HepG2 (cell line): ENCODE measurements at regions not wholly inside any gene's neighbourhood (a gene's known extent, or its start where the extent isn't known, plus 50 kb on each side); places are given as distances from the start of the nearest gene placed in this dataset.

Experiments used
- BRD4 ChIP-seq: sonication (generic); formaldehyde crosslinking; IDR thresholded peaks from 2 replicates; pipeline ENCODE4 v1.4.0; 2020; ENCODE audit warnings: missing genetic modification reagents
- HMG20A ChIP-seq: IDR thresholded peaks from 2 replicates; pipeline ENCODE4 v1.6.1; 2016; ENCODE audit warnings: borderline replicate concordance
- MIER2 ChIP-seq: IDR thresholded peaks from 2 replicates; pipeline ENCODE4 v1.6.1; 2016; ENCODE audit warnings: missing biosample characterization, missing genetic modification reagents
- NCOR1 ChIP-seq: fragments of 200-600 bp; sonication (generic); IDR thresholded peaks from 2 replicates; pipeline ENCODE4 v1.7.0; 2017; ENCODE audit warnings: antibody characterized with exemption, low read length, borderline replicate concordance
- PBX2 ChIP-seq: IDR thresholded peaks from 2 replicates; pipeline ENCODE4 v1.6.1; 2016; ENCODE audit warnings: control low read depth
- PHF5A ChIP-seq: IDR thresholded peaks from one replicate; pipeline ENCODE4 v1.6.1; 2018; ENCODE audit warnings: low read depth, missing genetic modification reagents; ENCODE audit not compliant: unreplicated experiment
- RERE ChIP-seq: IDR thresholded peaks from 2 replicates; pipeline ENCODE4 v1.6.1; 2016; ENCODE audit warnings: low read depth, missing genetic modification reagents, missing compliant biosample characterization
- SRSF1 ChIP-seq: fragments of 200-400 bp; formaldehyde crosslinking; optimal IDR thresholded peaks from 2 replicates; pipeline ENCODE3; 2017; ENCODE audit warnings: mild to moderate bottlenecking, low read depth, low read length, moderate library complexity
- ZNF143 ChIP-seq: sonication (generic); formaldehyde crosslinking; IDR thresholded peaks from 2 replicates; pipeline ENCODE4 v1.4.0; 2020; ENCODE audit warnings: missing genetic modification reagents
- ZNF318 ChIP-seq: sonication (generic); formaldehyde crosslinking; IDR thresholded peaks from 2 replicates; pipeline ENCODE4 v1.4.0; 2020; ENCODE audit warnings: mild to moderate bottlenecking, missing genetic modification reagents
- ZNF572 ChIP-seq: sonication (generic); formaldehyde crosslinking; IDR thresholded peaks from 2 replicates; pipeline ENCODE4 v1.5.1; 2020; ENCODE audit warnings: mild to moderate bottlenecking, missing genetic modification reagents
- TF ChIP-seq, protein P1 (sequence below): sonication (generic); formaldehyde crosslinking; IDR thresholded peaks from 2 replicates; pipeline ENCODE4 v1.4.0; 2020; ENCODE audit warnings: missing genetic modification reagents, borderline replicate concordance

DNA sequence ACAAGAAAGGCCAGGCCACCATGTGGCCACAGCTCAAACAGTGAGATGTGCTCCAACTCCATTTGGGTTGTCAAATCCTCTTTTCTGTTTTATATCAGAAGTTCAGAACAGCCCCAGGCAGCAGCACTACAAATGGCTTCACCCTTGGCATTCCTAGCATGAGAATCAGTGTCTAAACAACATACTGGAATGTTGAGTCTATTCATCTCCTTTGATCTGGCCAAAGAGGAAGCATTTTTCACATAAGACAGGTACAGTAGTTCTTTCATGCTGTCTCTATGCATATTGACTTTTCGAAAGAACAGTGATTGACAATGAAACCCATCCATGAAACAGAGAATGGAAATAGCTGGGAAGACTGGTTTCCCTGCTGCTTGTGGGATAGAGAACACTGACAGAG lies 289.5 kb downstream of the USP46 start (continued):
- TF ChIP-seq PBX2 (peak; percentile 45; the same call in 1 of the 2 replicates), NCOR1 (peak; percentile 65; the same call in 1 of the 2 replicates), MIER2 (CRISPR knock-in tag) (peak; percentile 62; the same call in 1 of the 2 replicates), HMG20A (CRISPR knock-in tag) (peak; percentile 98), ZNF143 (CRISPR knock-in tag) (no peak), SRSF1 (no peak), ZNF572 (CRISPR knock-in tag) (no peak), RERE (peak; percentile 69; the same call in 1 of the 2 replicates), ZNF318 (no peak), BRD4 (CRISPR knock-in tag) (no peak), PHF5A (CRISPR knock-in tag) (peak; percentile 57)
- TF ChIP-seq, protein P1, sequence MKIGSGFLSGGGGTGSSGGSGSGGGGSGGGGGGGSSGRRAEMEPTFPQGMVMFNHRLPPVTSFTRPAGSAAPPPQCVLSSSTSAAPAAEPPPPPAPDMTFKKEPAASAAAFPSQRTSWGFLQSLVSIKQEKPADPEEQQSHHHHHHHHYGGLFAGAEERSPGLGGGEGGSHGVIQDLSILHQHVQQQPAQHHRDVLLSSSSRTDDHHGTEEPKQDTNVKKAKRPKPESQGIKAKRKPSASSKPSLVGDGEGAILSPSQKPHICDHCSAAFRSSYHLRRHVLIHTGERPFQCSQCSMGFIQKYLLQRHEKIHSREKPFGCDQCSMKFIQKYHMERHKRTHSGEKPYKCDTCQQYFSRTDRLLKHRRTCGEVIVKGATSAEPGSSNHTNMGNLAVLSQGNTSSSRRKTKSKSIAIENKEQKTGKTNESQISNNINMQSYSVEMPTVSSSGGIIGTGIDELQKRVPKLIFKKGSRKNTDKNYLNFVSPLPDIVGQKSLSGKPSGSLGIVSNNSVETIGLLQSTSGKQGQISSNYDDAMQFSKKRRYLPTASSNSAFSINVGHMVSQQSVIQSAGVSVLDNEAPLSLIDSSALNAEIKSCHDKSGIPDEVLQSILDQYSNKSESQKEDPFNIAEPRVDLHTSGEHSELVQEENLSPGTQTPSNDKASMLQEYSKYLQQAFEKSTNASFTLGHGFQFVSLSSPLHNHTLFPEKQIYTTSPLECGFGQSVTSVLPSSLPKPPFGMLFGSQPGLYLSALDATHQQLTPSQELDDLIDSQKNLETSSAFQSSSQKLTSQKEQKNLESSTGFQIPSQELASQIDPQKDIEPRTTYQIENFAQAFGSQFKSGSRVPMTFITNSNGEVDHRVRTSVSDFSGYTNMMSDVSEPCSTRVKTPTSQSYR (CRISPR knock-in tag), result peak; percentile 45; the same call in 1 of the 2 replicates
